ENCODE measurements at regions not wholly inside any gene's neighbourhood (a gene's known extent, or its start where the extent isn't known, plus 50 kb on each side); places are given as distances from the start of the nearest gene placed in this dataset.
A peak's percentile ranks its signal among the peaks of the same experiment; 100 is the strongest.

DNA sequence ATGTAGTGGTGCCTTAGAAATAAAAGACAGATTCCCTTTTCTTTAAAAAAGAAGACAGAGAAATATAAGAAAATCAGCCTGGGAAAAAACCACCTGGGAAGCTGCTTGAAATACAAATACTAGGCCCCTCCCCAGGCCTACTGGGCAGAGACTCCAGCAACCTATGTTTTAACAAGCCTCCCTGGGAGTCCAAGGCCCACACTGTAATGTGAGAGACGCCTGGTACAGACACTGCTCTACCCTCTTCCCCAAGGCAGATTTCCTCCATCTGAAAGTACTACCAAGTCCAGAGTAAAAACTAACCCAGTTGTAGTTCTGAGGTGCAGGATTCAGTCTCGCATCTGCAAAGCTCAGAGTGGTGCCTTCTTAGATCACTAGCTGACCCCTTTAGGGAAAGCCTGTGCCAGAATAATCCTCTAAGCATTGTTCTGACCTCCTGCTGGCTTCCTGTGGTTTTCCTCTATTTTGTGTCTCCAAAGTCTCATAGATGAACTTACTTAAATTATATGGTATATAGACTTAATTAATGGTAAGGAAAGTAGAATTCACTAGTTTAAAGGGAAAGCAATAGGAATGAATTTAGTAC lies 270.2 kb upstream of the SLC35B3 start:
- Histone ChIP-seq H3K4me1 (ENCODE audit: insufficient read depth, low read length, poor library complexity, severe bottlenecking) (peaks cover 40% of the 10 kb centered on the region), H3K27me3 (replicated peaks; ENCODE audit: insufficient read depth, low read depth, low read length, poor library complexity) (no peaks in the 10 kb centered on the region), H3K4me3 (ENCODE audit: low read depth, low read length, poor library complexity, severe bottlenecking) (no peak overlapping the region), H3K9me3 (ENCODE audit: low read depth, low read length, poor library complexity, severe bottlenecking) (no peaks in the 10 kb centered on the region), H3K27ac (ENCODE audit: low read depth, low read length, poor library complexity, severe bottlenecking) (peak overlapping the region; percentile 54), H3K36me3 (ENCODE audit: insufficient read depth, low read length, poor library complexity, severe bottlenecking) (no peaks in the 10 kb centered on the region)
- intact Hi-C loops (cut with micrococcal nuclease; ENCODE audit: unreplicated experiment) = loop anchor here (2.0 to 5.0 kb wide), 5 partner anchors 167 to 1722 kb away; no protein-coding TSS in a partner anchor
- ChIA-PET POLR2A (ENCODE audit: low non-redundant PET) (interaction anchor here (0.5 kb wide), 1 partner anchor 156 kb away, joined by 8 read pairs; no protein-coding TSS in a partner anchor), CTCF (interaction anchor here (1.1 kb wide), 1 partner anchor 174 kb away, joined by 3 read pairs; no protein-coding TSS in a partner anchor)
- no peak for TF ChIP-seq EZH2 (IDR thresholded peaks at IDR 0.05; ENCODE audit: borderline replicate concordance, low read depth, low read length, poor library complexity, severe bottlenecking)
- TF ChIP-seq, protein P1, sequence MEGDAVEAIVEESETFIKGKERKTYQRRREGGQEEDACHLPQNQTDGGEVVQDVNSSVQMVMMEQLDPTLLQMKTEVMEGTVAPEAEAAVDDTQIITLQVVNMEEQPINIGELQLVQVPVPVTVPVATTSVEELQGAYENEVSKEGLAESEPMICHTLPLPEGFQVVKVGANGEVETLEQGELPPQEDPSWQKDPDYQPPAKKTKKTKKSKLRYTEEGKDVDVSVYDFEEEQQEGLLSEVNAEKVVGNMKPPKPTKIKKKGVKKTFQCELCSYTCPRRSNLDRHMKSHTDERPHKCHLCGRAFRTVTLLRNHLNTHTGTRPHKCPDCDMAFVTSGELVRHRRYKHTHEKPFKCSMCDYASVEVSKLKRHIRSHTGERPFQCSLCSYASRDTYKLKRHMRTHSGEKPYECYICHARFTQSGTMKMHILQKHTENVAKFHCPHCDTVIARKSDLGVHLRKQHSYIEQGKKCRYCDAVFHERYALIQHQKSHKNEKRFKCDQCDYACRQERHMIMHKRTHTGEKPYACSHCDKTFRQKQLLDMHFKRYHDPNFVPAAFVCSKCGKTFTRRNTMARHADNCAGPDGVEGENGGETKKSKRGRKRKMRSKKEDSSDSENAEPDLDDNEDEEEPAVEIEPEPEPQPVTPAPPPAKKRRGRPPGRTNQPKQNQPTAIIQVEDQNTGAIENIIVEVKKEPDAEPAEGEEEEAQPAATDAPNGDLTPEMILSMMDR (conservative IDR thresholded peaks at IDR 0.05; ENCODE audit: low read depth, low read length) = no peak
- BruUV-seq (replicated peaks) = no TSS peak
- DNase-seq (ENCODE audit: low spot score) = peak; percentile 92

DNA sequence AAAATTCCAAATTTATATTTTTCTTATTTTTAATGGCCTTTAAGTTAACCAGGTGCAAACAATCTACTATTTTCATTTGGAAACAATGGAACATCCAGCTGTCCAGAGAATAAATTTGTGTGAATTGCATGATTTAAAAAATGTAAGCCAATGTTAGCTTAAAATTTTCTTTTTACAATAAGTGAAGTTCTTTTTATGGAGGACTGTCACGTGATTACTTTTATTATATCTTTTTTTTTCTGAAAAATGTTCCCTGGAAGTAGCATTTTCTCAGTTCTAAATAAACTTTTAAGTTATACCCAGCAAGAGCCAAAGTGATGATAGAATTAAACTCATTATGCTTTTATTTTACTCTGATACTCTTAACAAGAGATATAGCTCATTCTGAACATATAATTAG lies 267.7 kb upstream of the SLC35B3 start:
- no peak for DNase-seq (ENCODE audit: low spot score)
- TF ChIP-seq EZH2 (IDR thresholded peaks at IDR 0.05; ENCODE audit: borderline replicate concordance, low read depth, low read length, poor library complexity, severe bottlenecking) = no peak
- TF ChIP-seq, protein P1 (conservative IDR thresholded peaks at IDR 0.05; ENCODE audit: low read depth, low read length) = no peak
- BruUV-seq (replicated peaks) = no TSS peak
- no peaks in the 10 kb centered on the region for H3K27me3 ChIP-seq (replicated peaks; ENCODE audit: insufficient read depth, low read depth, low read length, poor library complexity)
- H3K4me1 ChIP-seq (ENCODE audit: insufficient read depth, low read length, poor library complexity, severe bottlenecking) = peaks cover 33% of the 10 kb centered on the region
- no peaks in the 10 kb centered on the region for H3K9me3 ChIP-seq (ENCODE audit: low read depth, low read length, poor library complexity, severe bottlenecking)
- no peak overlapping the region for H3K4me3 ChIP-seq (ENCODE audit: low read depth, low read length, poor library complexity, severe bottlenecking)
- ChIA-PET POLR2A (ENCODE audit: low non-redundant PET) (interaction anchor here (0.5 kb wide), 1 partner anchor 1193 kb away, joined by 3 read pairs; no protein-coding TSS in a partner anchor), CTCF (no interaction called here)
- no peak overlapping the region for H3K27ac ChIP-seq (ENCODE audit: low read depth, low read length, poor library complexity, severe bottlenecking)
- intact Hi-C loops (cut with micrococcal nuclease; ENCODE audit: unreplicated experiment) = no loop called here
- no peaks in the 10 kb centered on the region for H3K36me3 ChIP-seq (ENCODE audit: insufficient read depth, low read length, poor library complexity, severe bottlenecking)

DNA sequence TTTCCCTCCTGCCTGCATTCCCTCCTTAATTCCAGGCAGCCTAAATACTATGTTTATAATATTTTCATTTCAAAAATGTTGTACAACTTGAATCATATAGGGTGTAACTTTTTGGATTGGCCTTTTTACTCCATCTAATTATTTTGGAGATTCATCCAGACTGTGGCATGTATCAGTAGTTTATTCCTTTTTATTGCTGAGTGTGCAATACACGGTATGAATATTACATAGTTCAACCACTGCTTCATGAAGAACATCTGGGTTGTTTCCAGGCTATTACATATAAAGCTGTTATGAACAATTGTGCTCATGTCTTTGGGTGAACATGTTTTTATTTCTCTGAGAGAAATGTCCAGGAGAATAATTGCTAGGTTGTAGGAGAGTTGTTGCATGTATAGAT lies 253.5 kb upstream of the SLC35B3 start:
- intact Hi-C loops (cut with micrococcal nuclease; ENCODE audit: unreplicated experiment) = no loop called here
- no peak for TF ChIP-seq EZH2 (IDR thresholded peaks at IDR 0.05; ENCODE audit: borderline replicate concordance, low read depth, low read length, poor library complexity, severe bottlenecking)
- TF ChIP-seq, protein P1 (conservative IDR thresholded peaks at IDR 0.05; ENCODE audit: low read depth, low read length) = no peak
- Histone ChIP-seq H3K36me3 (ENCODE audit: insufficient read depth, low read length, poor library complexity, severe bottlenecking) (no peaks in the 10 kb centered on the region), H3K27ac (ENCODE audit: low read depth, low read length, poor library complexity, severe bottlenecking) (no peak overlapping the region), H3K4me1 (ENCODE audit: insufficient read depth, low read length, poor library complexity, severe bottlenecking) (no peaks in the 10 kb centered on the region), H3K4me3 (ENCODE audit: low read depth, low read length, poor library complexity, severe bottlenecking) (no peak overlapping the region), H3K9me3 (ENCODE audit: low read depth, low read length, poor library complexity, severe bottlenecking) (peaks cover 13% of the 10 kb centered on the region), H3K27me3 (replicated peaks; ENCODE audit: insufficient read depth, low read depth, low read length, poor library complexity) (no peaks in the 10 kb centered on the region)
- ChIA-PET POLR2A (ENCODE audit: low non-redundant PET) (no interaction called here), CTCF (no interaction called here)
- no peak for DNase-seq (ENCODE audit: low spot score)
- BruUV-seq (replicated peaks) = no TSS peak

Data from A673 (cell line).